ENCODE measurements at regions not wholly inside any gene's neighbourhood (a gene's known extent, or its start where the extent isn't known, plus 50 kb on each side); places are given as distances from the start of the nearest gene placed in this dataset.
"Not testable (repeated sequence)": the region's sequence is repeated elsewhere in the genome, so short reads cannot be mapped to it uniquely, and the experiment has no call there.

DNA sequence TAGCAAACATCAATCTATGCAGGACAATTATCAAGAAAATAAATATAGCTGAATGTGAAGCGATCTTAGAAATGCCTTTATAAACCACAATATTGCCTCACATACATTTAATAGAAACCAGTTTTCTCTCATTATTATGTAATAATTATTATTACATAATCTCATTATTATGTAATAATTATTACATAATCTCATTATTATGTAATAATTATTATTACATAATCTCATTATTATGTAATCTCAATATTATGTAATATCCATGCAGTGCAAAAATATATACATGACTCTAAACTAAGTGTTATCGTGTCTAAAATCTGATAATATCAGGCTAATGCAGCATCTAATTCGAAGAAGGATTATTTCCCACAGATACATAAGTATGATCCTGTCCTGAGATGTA lies 563.9 kb upstream of the SEMA6A start:
- DNase-seq (ENCODE audit: low spot score): no peak

DNA sequence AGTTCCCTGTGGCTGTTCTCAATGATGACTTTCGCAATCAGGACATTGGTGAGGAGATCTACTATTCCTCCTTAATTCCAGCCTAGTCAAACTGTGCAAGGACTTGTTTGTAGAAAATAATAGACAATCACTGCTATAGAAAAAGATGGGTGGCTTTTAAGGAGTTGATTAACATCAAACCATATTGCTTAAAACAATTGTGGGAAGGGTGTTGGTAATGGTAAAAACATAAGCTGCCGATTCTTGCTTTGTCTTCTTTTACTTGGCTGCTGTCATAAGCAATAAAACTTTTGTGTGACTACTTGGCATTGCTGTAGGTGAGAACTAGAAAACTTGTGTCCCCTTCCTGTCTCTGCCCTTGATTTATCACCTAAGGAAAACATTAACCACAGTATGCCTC lies 561.2 kb upstream of the SEMA6A start:
- no peak for DNase-seq (ENCODE audit: low spot score)

DNA sequence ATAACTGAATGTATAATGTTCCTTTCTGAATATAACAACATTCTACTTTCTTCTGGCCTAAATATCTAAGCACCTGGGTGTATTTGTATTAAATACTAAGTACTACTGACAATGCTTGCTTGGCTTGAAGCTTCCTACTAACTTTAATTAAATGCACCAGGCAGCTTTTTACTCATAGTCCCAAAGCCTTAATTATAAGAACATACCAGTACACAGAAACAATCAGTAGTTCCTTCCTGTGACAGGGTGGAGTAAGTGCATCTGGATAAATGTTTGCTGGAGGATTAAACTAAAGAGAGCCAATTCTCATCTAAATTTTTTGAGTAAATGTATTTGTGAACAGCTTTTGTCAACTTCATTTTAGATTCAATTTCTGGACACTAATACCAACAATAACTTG lies 558.6 kb upstream of the SEMA6A start:
- no peak for DNase-seq (ENCODE audit: low spot score)

DNA sequence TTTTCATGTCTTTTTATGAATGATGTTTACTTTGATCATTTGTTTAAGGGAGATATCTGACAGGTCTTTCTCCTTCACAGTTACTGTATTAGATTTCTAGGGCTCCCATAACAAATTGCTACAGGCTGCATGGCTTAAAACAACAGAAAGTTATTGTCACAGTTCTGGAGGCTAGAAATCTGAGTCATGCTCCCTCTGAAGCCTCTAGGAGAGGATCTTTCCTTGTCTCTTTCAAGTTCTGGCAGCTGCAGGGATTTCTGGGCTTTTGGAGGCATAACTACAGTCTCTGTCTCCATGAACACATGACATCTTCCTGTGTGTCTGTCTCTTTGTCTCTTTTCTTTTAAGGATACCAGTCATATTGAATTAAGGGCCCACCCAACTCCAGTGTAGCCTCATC lies 557.3 kb upstream of the SEMA6A start:
- no peak for DNase-seq (ENCODE audit: low spot score)

DNA sequence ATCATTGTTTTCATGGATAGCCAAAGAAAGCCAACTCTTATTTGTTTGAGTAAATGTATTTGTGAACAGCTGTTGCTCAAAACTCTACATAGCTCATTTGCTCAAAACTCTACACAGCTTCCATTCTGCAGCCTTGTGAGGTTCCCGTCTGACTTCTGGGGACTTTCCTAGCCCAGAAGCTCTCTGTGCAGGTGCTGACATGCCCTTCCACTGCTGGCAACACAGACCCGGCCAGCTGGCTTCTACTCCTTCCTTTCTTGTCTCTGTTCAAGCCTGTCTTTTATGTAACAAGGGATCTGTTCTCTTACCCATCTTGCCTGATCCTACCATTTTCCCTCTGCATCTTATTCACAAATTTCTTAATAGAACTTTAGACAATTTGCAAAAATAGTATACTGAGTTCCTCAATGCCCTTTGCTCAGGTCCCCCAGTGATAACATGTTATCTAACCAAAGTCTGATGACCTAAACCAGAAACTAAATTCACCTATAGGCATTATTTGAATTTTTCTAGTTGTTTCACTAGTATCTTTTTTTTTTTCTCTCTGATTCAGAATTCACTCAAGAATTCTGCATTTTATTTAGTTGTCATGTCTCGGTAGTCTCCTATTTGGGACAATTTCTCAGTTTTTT lies 556.5 kb upstream of the SEMA6A start:
- no peak for DNase-seq (ENCODE audit: low spot score)

DNA sequence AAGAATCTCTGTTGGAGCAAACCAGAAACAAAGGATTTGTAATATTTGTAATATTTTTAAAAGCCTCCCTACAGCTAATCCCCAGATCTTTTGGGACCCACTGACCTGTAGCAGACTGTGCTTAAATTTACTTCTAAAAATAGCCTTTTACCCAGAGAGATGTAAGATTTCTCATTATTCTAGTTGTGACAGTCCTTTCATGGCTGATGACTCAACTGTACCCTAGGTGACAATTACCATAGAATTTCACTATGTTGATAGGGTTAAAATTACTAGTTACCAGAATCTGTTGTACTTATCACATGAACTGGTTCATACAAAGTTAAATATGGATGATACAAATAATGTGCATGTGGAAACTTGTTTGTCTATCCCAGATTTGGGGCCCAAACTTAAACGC lies 543.9 kb upstream of the SEMA6A start:
- no peak for DNase-seq (ENCODE audit: low spot score)

DNA sequence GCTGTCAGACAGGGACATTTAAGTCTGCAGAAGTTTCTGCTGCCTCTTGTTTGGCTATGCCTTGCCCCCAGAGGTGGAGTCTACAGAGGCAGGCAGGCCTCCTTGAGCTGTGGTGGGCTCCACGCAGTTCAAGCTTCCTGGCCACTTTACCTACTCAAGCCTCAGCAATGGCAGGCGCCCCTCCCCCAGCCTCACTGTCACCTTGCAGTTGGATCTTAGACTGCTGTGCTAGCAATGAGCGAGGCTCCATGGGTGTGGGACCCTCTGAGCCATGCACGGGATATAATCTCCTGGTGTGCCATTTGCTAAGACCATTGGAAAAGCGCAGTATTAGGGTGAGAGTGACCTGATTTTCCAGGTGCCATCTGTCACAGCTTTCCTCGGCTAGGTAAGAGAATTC lies 542.7 kb upstream of the SEMA6A start:
- DNase-seq (ENCODE audit: low spot score): not testable (repeated sequence)

DNA sequence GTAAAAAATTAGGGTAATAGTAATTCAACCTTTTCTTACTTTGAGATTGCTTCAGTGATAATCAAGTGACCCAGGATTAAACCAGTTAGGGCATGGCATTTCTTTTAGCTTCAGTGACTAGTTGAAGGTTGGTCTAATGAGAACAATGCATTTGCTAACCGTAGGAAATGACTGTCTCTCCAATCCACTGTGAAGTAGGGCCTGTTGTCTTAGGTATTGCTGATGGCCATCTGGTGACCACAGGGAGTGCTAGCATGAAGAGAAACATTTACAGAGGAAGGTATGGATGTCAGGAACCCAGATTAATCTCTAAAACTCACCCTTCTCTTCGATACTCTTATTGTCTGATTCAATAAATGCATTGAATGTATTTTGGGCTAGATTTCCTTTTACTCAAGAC lies 535.9 kb upstream of the SEMA6A start:
- no peak for DNase-seq (ENCODE audit: low spot score)

DNA sequence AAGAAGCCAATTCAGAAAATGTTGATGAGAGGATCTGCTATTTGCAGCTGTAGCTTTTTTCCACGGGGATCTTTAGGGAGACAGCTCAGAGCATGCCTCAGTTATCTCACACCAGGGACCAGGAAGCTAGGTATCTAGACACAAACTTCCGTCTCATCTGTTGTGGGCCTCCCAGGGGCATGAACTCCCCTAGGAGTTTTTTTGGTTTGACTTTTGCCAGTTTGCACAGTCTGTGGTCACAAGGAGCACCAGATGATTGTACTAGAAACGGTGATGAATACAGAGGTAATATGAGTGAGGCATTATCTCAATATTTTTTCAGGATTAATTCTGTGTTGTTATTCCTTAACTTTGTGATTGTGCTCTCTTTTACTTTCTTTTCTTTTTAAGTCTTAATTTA lies 533.2 kb upstream of the SEMA6A start:
- no peak for DNase-seq (ENCODE audit: low spot score)

DNA sequence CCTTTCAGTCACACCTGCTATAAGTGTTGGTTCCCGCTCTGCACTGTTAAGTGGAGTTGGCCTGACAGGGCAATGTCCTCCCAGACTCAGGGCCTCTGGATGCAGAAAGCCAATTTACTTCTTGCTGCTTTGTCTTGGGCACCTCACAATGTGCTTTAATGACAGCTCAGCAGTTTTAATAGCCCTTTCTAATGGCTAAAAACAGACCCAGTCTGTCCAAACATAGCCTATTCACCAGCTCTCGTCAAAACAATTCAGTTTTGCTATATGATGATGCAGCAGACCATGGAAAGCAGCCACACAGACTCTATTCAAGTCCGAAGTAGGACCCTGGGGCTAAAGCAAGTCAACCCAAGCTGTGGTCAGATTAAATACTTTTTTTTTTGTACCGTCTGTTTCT lies 529.1 kb upstream of the SEMA6A start:
- no peak for DNase-seq (ENCODE audit: low spot score)

DNA sequence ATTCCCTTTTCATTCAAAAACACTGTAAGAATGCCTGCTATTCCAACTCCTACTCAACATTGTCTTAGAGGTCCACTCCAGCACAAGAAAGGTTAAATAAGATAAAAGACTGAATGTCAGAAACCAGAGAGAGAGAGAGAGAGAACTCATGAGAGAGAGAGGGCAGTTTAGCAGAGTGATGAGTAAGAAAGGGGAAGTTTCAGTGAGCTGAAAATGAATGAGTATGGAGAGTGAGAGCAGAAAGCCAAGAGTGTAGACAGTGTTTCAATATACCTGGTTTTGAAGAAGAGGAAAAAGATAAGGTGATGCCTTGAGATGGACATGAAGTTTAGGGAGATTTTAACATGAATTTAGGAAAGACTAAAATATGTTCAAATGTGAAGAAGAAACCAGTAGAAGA lies 528.0 kb upstream of the SEMA6A start:
- DNase-seq (ENCODE audit: low spot score): no peak

DNA sequence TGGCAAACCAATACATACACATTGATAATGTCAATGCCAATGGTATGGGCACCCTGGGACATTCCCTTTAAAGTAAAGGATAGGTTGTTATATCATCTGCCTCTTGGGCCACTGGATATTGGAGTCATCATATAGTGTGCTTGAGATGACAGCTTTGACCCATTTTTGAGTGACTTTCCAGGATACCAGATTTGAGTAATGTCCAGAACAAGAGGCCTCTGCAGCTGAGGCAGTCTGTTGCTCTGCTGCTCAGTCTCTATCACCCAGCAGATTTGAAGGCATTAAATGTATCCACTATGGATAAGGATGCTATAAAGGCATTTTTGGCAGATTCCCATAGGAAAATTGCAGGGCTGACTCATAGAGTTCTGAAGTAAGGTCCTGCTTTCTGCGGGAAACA lies 525.6 kb upstream of the SEMA6A start:
- no peak for DNase-seq (ENCODE audit: low spot score)

DNA sequence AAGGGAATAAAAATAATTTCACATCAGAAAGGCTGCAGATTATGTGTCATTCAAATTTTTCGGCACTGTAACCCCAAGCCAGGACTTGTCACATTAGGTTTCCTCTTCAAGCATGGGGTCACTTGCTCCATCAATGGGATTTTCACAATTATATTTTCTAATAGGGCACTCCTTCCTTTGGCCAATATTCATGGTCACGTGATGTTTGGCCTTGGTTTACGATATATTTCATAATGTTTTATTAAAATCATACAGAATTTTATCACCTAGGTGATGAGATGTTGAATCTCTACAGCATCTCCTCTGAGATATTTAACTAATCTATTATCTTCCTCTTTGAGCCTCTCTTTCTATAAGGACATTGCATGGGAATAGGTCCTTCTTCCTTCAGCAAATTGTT lies 523.5 kb upstream of the SEMA6A start:
- DNase-seq (ENCODE audit: low spot score): no peak

DNA sequence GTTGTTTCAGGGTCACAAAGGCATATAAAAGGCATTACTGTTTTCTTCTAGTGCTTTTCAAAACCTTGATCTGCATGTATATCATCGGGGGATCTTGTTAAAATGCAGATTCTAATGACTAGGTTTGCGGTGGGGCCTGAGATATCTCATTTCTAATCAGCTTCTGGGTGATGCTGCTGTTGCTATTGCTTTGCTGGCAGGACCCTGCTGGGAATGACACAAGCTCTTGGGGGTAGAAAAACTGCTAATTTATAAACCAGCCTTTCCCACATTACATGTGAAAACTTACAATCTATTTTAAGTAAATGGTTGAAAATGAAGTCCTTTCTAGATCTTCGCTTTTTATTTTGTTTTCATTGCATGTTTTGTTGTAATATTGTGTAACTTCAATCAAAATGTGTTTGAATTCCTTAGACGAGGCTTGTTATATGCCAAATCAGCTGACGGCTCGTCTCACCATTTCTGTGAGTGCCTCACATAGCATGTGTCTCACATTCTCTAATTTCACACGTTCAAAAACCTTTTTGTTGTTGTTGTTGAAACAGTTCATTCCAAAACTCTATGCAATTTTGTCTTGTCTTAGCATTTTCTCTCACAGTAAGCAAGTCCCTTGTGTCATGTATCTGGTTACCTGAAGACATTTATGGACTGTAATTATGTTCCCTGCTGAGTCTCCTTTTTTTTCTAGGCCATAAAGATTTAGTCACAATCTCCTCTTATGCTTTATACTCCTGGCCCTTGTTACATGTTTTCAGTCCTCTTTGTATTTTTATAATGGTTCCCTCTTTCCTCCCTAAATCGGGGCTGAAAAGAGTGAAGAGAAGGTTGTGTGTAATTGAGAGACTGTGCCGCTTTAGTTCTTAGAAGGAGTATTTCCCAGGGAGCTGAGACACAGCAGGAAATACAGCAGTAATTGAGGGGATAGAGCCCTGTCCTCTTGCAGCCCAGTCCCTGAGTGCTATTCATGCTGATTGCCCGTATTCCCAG lies 521.0 kb upstream of the SEMA6A start:
- no peak for DNase-seq (ENCODE audit: low spot score)

DNA sequence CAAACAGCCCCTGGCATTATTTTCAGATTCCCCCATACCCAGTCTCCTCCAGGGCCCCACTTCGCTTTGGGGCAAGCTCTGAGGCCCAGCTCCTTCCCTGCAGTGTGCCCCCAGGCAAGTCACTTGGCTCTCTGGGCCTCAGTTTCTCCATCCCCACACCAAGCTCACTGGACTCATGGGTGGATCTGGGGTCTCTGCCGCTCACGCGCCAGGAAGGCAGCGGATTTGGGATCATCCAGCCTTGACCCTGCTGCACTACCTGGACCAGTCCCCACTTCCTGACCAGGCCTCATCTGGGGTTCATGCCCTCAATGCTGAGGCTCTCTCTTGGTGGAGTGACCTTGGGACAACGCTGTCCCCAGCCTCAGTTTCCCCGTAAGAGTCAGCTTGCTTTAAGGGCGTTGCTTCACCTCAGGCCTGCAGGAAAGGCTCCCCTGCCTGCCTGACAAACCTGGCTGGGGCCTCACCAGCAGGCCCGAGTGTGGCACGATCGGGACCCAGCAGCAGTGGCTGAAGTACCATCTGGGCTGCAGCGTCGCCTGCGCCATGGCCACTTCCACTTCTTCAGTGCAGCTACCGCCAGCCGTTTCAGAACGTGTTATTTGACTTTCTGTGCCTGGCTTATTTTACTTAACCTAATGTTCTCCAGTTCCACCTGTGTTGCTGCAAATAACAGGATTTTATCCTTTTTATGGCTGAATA lies 519.6 kb upstream of the SEMA6A start:
- DNase-seq (ENCODE audit: low spot score): no peak

DNA sequence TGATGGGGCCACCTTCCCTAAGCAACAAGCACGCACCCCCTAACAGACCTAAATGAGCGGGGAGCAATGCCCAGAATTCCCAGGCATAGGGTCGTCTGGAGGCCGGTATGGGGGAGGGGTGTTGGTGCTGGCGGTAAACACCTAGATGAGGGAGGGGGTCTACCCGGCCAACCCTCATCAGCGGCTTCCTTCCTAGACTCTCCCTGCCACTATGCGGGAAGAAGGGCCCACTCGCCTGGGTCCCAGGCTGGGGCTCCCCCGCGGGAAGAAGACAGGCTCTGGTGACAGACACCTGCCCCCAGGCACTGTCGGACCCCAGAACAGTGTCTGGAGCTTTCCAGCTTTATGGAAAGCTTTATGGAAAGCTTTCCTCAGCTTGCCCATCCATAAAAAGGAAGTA lies 519.0 kb upstream of the SEMA6A start:
- DNase-seq (ENCODE audit: low spot score): no peak

DNA sequence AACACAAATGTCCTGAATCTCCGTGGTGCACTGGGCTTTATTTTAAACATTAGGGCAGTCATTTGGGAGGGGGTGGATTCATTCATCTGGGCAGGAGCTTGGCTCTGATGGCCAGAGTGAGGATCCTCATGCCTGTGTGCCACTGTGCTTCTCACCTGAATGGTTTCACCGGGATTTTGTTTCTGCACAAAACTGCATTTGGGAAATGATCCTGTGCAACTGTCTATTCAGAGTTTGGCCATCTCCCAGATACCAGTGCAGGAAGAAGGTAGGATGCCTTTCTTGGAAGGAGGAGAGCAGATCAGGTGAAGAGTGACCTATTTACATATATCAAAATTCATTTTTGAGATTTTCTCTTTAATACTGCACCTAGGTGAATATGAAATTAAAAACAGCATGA lies 514.4 kb upstream of the SEMA6A start:
- no peak for DNase-seq (ENCODE audit: low spot score)

DNA sequence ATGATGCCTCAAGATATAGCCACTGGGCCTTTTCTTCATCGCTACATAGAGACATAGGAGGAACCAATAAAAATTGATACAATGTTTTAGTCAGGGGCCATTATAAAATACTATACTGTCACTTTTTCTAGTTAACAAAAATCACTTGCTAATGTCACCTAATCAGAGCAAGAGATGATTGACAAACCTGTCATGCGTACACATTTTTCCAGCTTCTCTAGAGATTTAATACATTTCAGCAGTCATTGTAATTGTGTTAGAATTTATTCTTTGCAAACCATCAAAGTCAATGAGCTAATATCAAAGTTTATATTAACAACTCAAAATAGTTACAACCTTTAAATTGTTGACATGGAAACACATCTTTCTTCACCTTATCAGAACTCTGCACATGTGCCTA lies 513.6 kb upstream of the SEMA6A start:
- no peak for DNase-seq (ENCODE audit: low spot score)

DNA sequence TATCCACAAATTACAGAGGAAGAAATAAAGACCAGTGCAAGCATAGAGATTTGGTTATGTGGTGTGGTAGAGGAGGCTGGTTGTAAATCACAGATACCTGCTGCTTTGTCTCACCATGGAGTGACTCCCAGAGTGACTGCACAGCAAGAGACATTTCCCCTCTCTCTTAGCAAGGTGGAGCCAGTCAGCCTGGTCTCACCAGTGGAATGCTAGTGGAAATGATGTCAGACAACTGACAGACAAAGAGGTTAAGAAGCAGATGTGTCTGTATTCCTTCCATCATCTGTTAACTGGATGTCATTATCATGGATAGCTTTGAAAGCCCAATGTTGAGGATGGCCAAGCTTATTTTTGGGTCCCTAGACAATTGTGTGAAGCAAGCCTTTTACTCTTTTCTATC lies 509.4 kb upstream of the SEMA6A start:
- DNase-seq (ENCODE audit: low spot score): no peak

DNA sequence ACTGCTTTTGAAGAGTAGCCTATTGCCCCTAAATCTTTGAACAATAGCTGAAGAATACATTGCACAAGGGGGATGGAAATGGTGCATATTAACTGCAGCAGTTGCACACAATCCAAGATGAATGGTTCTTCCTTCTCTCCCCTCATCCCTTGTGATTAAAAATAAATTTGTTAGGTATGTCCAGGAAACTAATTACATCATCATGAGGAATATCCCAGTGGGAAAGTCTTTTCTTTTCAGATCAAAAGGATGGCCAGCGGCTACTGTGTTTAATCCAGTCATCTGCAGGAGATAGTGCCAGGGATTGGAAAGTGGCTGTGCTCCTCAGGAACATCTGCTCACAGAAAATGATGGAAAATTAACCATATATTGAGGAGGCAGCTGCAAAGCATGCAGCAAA lies 508.4 kb upstream of the SEMA6A start:
- no peak for DNase-seq (ENCODE audit: low spot score)

DNA sequence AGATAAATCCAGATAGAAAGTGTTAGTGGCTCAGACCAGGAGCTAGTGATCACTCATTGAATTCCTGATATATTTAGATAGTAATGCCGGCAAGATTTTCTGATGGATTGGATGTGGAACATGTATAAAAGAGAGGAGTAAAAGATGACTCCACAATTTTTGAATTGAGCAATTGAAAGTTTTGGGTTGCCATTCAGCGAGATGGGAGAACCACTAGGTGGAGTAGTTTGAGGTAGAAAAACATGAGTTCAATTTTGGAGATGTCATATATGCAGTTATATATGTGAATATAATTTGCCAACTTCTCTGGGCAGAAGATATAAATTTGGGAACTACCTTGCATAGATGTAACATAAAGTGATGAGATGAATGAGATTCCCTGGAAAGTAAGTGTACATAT lies 502.5 kb upstream of the SEMA6A start:
- no peak for DNase-seq (ENCODE audit: low spot score)

DNA sequence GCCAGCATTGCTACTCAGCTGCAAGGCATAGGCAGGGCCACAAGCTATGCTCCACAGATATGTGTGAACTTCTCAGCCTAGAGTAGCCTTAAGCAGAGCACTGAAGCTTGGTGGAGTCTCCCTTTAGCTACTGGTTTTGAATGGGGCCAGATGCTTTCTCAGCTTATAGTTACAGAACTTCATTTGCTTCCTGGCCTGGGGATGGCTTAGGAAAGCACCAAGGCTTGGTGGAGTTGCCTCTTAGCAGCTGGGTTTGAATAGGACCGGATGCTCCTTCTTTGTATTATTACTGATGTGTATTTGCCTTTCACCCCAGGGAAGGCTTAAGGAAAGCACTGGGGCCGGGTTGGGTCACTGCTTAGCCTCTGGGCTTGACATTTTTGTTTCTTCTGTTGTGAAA lies 497.8 kb upstream of the SEMA6A start:
- DNase-seq (ENCODE audit: low spot score): no peak

DNA sequence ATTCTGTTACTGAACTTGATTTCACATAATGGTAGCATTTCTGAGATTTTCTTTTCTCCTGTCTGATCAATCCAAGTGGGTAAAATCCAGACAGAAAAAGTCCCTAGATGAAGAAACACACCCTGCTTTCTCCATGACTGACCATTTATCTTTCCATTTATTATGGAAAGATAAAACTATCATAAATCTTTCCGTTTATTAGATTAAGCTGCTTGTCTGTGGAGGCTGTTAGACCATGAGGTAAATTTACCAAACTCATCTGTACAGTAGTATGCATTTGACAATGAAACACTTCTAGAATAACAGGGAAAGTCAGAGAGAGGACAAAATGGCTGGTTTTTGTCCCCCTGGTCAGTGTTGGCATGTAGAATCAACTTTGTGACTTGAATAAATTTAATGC lies 491.2 kb upstream of the SEMA6A start:
- no peak for DNase-seq (ENCODE audit: low spot score)

Measured in hematopoietic multipotent progenitor cell treated with erythropoietin and hydrocortisone succinate and interleukin-3 and kit ligand, for 17 days (in vitro differentiated cells).